Islet precursor cell (in vitro differentiated cells): ENCODE measurements at regions not wholly inside any gene's neighbourhood (a gene's known extent, or its start where the extent isn't known, plus 50 kb on each side); places are given as distances from the start of the nearest gene placed in this dataset.
"Not testable (repeated sequence)": the region's sequence is repeated elsewhere in the genome, so short reads cannot be mapped to it uniquely, and the experiment has no call there.

Experiments
- DNase-seq: peaks from one replicate; pipeline ENCODE4 v3.0.0-alpha.2; 2018

- DNase-seq: no peak
Measured at GRCh38 chr11:91624021-91624420, 600.6 kb upstream of the FAT3 start.

GRCh38 chr11:91608677-91609076 lies 615.9 kb upstream of the FAT3 start:
- no peak for DNase-seq

GRCh38 chr11:91596111-91596510 lies 628.5 kb upstream of the FAT3 start:
- no peak for DNase-seq

GRCh38 chr11:91591021-91591420 lies 633.6 kb upstream of the FAT3 start:
- DNase-seq: no peak

DNA sequence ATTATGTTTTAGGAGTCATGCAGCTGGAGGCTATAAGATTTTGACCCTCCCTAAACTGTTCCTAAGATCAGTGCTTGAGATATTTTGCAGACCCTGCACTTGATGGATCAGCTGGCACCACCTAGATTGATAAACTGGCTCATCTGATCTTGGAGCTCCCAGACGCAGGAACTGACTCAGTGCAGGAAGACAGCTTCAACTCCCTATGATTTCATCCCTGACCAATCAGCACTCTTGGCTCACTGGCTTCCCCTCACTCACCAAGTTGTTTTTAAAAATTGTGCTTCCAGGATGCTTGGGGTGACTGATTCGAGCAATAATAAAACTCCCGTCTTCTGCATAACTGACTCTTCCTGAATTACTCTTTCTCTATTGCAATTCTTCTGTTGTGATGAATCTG lies 637.5 kb upstream of the FAT3 start:
- peak; percentile 64 for DNase-seq

- no peak for DNase-seq
Measured at GRCh38 chr11:91585035-91585801, 639.4 kb upstream of the FAT3 start.

- DNase-seq: no peak
Measured at GRCh38 chr11:91563176-91563575, 661.4 kb upstream of the FAT3 start.

DNA sequence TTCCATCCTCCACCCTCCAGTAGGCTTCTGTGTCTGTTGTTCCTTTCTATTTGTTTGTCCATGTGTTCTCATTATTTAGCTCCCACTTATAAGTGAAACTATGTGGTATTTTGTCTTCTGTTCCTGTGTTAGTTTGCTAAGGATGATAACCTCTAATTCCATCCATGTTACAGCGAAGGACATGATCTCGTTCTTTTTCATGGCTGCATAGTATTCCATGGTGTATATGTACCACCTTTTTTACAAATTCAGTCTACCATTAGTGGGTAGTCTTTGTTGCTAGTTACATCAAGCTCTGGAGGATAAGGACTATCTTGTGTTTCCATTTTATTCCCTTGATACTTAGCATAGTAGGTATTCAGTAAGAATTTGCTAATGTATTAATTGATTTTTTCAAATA lies 664.2 kb upstream of the FAT3 start:
- no peak for DNase-seq

DNA sequence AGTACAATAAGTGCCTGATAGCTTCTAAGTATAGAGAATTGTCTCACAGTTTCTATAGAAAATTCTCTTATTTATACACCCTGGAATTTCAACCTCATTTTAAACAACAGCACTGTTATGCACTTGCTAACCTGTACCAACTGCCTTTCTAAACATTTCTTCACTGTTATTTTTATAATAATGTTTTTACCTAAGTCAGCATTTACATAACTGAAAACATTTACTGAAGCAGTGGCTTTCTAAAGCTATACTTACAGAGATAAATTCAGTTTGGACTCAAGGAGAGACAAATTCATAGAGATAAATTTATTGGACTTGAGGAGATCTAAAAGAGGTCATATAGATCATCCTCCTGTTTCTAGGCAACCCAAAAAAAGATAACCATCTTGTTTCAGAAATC lies 686.6 kb upstream of the FAT3 start:
- no peak for DNase-seq

DNA sequence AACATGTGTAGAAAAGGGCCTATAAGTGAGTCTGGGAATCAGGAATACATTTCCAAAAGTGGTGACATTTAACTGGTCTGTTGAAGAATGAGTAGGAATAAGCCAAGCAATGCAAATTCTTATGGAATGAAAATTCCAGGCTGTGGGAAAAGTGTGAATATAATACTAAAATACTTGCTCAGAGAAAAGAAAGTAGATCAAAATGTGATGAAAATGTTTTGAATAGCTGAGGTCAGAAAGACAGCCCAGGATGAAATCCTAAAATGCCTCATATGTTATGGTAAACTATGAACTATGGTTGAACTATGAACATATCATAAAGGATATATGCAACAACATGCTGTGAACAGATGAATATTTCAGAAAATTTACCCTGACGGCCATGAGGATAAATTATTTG lies 688.3 kb upstream of the FAT3 start:
- DNase-seq: no peak

GRCh38 chr11:91528965-91529364 lies 695.7 kb upstream of the FAT3 start:
- DNase-seq: no peak

GRCh38 chr11:91527380-91528030 lies 697.1 kb upstream of the FAT3 start:
- no peak for DNase-seq

- no peak for DNase-seq
Measured at GRCh38 chr11:91513734-91514133, 710.9 kb upstream of the FAT3 start.

GRCh38 chr11:91497847-91498246 lies 726.8 kb upstream of the FAT3 start:
- no peak for DNase-seq

GRCh38 chr11:91495837-91496236 lies 728.8 kb upstream of the FAT3 start:
- no peak for DNase-seq

- DNase-seq: no peak
Measured at GRCh38 chr11:91489989-91490388, 734.6 kb upstream of the FAT3 start.

GRCh38 chr11:91483956-91484355 lies 740.7 kb upstream of the FAT3 start:
- DNase-seq: not testable (repeated sequence)

DNA sequence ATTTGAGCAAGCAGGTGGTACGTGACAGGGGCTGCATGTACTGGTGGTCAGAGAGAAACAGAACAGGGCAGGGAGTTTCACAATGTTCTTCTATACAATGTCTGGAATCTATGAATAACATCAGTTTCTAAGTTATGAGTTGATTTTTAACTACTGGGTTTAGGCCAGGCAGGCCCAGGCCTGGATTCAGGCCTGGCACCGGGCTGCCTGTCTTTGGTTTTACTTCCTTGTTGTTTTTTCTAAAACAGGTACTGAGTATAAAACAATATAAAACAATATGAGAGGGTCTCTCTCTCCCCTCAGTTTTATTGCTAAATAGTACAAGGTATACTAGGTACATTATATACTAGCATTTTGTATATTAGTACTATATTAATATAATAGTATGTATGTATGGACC lies 742.7 kb upstream of the FAT3 start:
- DNase-seq: not testable (repeated sequence)

DNA sequence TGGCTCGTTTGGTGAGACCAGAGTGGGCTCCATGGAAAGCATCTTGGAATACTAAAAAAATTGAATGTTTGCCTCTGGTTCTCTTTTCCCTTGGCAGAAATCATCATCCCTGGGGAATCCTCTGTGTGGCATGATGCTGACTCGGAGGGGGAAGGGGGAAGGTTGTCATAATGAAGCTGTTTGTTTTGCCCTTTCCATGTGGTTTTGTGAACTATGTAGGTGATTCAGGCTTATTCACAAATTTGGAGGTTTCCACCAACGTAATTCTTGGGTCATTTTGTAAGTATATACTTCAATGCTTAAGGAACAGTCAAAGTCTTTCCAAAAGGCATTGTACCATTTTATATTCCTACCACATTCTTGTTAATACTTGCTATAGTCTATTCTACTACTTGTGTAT lies 754.0 kb upstream of the FAT3 start:
- DNase-seq: no peak

DNA sequence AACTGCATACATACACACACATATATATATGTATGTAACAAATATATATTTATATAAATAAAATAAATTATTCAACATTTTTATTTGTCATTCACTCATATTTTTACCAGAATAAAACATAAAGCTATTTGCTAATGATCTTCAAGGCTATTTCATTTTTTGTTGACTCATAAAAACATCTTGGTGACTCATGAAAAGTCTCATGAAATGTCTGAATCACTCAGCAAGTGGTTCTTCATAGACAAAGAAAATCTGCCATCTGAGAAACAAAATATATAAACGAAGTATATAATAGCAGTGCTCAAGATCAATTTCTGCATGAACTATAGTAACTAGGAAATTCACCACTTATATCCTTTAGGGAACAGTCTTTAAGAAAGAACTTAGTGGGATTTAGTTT lies 764.8 kb upstream of the FAT3 start:
- no peak for DNase-seq

DNA sequence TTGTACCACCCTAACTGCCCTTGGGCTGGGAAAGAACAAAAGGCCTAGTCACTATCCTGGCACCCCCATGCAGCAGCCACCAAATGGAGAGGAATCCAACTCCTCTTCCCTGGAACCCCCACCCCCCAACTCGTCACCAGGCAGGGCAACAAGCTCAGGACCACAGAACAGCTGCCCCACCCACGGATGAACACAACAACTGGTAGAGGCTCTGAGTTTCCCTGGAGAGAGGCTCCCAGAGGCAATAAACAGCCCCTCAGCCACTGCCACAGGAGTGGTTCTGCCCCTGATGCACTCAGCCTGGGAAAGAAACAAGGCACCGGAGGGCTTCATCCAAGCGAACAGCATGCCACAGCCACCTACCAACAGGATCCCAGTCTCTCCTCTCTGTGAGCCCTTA lies 778.4 kb upstream of the FAT3 start:
- DNase-seq: no peak

- no peak for DNase-seq
Measured at GRCh38 chr11:91435694-91436395, 788.8 kb upstream of the FAT3 start.

GRCh38 chr11:91433284-91434010 lies 791.2 kb upstream of the FAT3 start:
- no peak for DNase-seq
